Large intestine (tissue), 3 donors: ENCODE measurements at regions not wholly inside any gene's neighbourhood (a gene's known extent, or its start where the extent isn't known, plus 50 kb on each side); places are given as distances from the start of the nearest gene placed in this dataset.
A peak's percentile ranks its signal among the peaks of the same experiment; 100 is the strongest.

Experiments
- DNase-seq, 2 donors: peaks; one replicate each; pipeline versions ENCODE4 v3.0.0 to v3.0.0-alpha.2; 2013
- H3K27ac ChIP-seq: one replicate; pipeline ENCODE4 v1.5.1; 2013; ENCODE audit warnings: low read length
- H3K27me3 ChIP-seq: 2 replicates; pipeline ENCODE4 v1.6.1; 2013; ENCODE audit warnings: low read length; ENCODE audit not compliant: control insufficient read depth, insufficient read depth
- H3K36me3 ChIP-seq: 2 replicates; pipeline ENCODE4 v1.6.1; 2013; ENCODE audit warnings: low read length; ENCODE audit not compliant: control insufficient read depth, insufficient read depth
- H3K4me1 ChIP-seq: one replicate; pipeline ENCODE4 v1.6.1; 2013; ENCODE audit warnings: low read length; ENCODE audit not compliant: control insufficient read depth, insufficient read depth
- H3K4me3 ChIP-seq: one replicate; pipeline ENCODE4 v1.5.1; 2013; ENCODE audit warnings: low read length
- H3K9me3 ChIP-seq: one replicate; pipeline ENCODE4 v1.6.1; 2013; ENCODE audit warnings: mild to moderate bottlenecking, low read depth, low read length, moderate library complexity; ENCODE audit not compliant: control insufficient read depth
- WGBS: methylation state at CpG from one replicate; pipeline ENCODE4 v1.1.5; 2013; ENCODE audit warnings: low lambda C conversion rate; ENCODE audit not compliant: insufficient coverage; 5-methylcytosine and 5-hydroxymethylcytosine counted together

- Histone ChIP-seq H3K4me3 (no peak overlapping the region), H3K27ac (peak overlapping the region; percentile 91)
- peak; percentile 80 to 91 for DNase-seq
Observed at GRCh38 chr9:89969156-89969675, 364.4 kb downstream of the GADD45G start.

GRCh38 chr9:89969881-89970639 is 365.2 kb downstream of the GADD45G start:
- H3K27ac ChIP-seq: peak overlapping the region; percentile 91

More at GRCh38 chr9:89969156-89969675, 364.4 kb downstream of the GADD45G start:
- no CpG with 5 or more reads among the region's 3 CpGs for WGBS
- no peaks in the 10 kb centered on the region for H3K9me3 ChIP-seq
- H3K36me3 ChIP-seq: no peaks in the 10 kb centered on the region
- H3K27me3 ChIP-seq: no peaks in the 10 kb centered on the region
- peaks cover 24% of the 10 kb centered on the region for H3K4me1 ChIP-seq

GRCh38 chr9:89970701-89971100 is 365.9 kb downstream of the GADD45G start:
- no peaks in the 10 kb centered on the region for H3K27me3 ChIP-seq
- no CpG with 5 or more reads among the region's 15 CpGs for WGBS
- DNase-seq: peak in 1 of 2 donors; percentile 37
- no peaks in the 10 kb centered on the region for H3K9me3 ChIP-seq
- no peaks in the 10 kb centered on the region for H3K36me3 ChIP-seq
- peak overlapping the region; percentile 91 for H3K27ac ChIP-seq
- H3K4me1 ChIP-seq: peaks cover 24% of the 10 kb centered on the region
- no peak overlapping the region for H3K4me3 ChIP-seq

More at GRCh38 chr9:89969881-89970639, 365.2 kb downstream of the GADD45G start:
- Histone ChIP-seq H3K4me3 (no peak overlapping the region), H3K36me3 (no peaks in the 10 kb centered on the region), H3K9me3 (no peaks in the 10 kb centered on the region), H3K4me1 (peaks cover 24% of the 10 kb centered on the region), H3K27me3 (no peaks in the 10 kb centered on the region)
- DNase-seq: no peak
- WGBS: no CpG with 5 or more reads among the region's 11 CpGs

GRCh38 chr9:89972535-89972934 is 367.7 kb downstream of the GADD45G start:
- WGBS: no CpG with 5 or more reads among the region's 5 CpGs

GRCh38 chr9:89974582-89974981 is 369.8 kb downstream of the GADD45G start:
- Histone ChIP-seq H3K4me3 (no peak overlapping the region), H3K27ac (no peak overlapping the region), H3K36me3 (no peaks in the 10 kb centered on the region), H3K9me3 (no peaks in the 10 kb centered on the region), H3K27me3 (no peaks in the 10 kb centered on the region), H3K4me1 (peaks cover 16% of the 10 kb centered on the region)
- DNase-seq: no peak

More at GRCh38 chr9:89972535-89972934, 367.7 kb downstream of the GADD45G start:
- H3K27ac ChIP-seq: no peak overlapping the region
- peaks cover 24% of the 10 kb centered on the region for H3K4me1 ChIP-seq
- no peaks in the 10 kb centered on the region for H3K27me3 ChIP-seq
- H3K36me3 ChIP-seq: no peaks in the 10 kb centered on the region
- DNase-seq: no peak
- H3K4me3 ChIP-seq: no peak overlapping the region
- H3K9me3 ChIP-seq: no peaks in the 10 kb centered on the region

GRCh38 chr9:89975024-89975423 is 370.2 kb downstream of the GADD45G start:
- H3K4me1 ChIP-seq: peaks cover 12% of the 10 kb centered on the region
- no peak overlapping the region for H3K4me3 ChIP-seq
- 80% methylated on average over 1 of the region's 1 CpG for WGBS

GRCh38 chr9:89975630-89976029 is 370.8 kb downstream of the GADD45G start:
- H3K27me3 ChIP-seq: no peaks in the 10 kb centered on the region
- no peak for DNase-seq
- WGBS: no CpG with 5 or more reads among the region's 2 CpGs
- H3K4me1 ChIP-seq: peaks cover 6% of the 10 kb centered on the region
- no peaks in the 10 kb centered on the region for H3K9me3 ChIP-seq
- H3K27ac ChIP-seq: no peak overlapping the region
- no peak overlapping the region for H3K4me3 ChIP-seq
- H3K36me3 ChIP-seq: no peaks in the 10 kb centered on the region

More at GRCh38 chr9:89975024-89975423, 370.2 kb downstream of the GADD45G start:
- Histone ChIP-seq H3K27ac (no peak overlapping the region), H3K9me3 (no peaks in the 10 kb centered on the region), H3K27me3 (no peaks in the 10 kb centered on the region), H3K36me3 (no peaks in the 10 kb centered on the region)
- DNase-seq: no peak

GRCh38 chr9:89978185-89978584 is 373.4 kb downstream of the GADD45G start:
- Histone ChIP-seq H3K27ac (no peak overlapping the region), H3K4me1 (no peaks in the 10 kb centered on the region), H3K4me3 (no peak overlapping the region), H3K36me3 (no peaks in the 10 kb centered on the region), H3K27me3 (no peaks in the 10 kb centered on the region), H3K9me3 (no peaks in the 10 kb centered on the region)
- no peak for DNase-seq
- WGBS: 40% methylated on average over 1 of the region's 4 CpGs

- no peak overlapping the region for H3K27ac ChIP-seq
- no peaks in the 10 kb centered on the region for H3K4me1 ChIP-seq
- no CpG with 5 or more reads among the region's 5 CpGs for WGBS
- no peak for DNase-seq
- no peaks in the 10 kb centered on the region for H3K36me3 ChIP-seq
- no peaks in the 10 kb centered on the region for H3K27me3 ChIP-seq
- no peaks in the 10 kb centered on the region for H3K9me3 ChIP-seq
- H3K4me3 ChIP-seq: no peak overlapping the region
Observed at GRCh38 chr9:89980600-89980999, 375.8 kb downstream of the GADD45G start.

GRCh38 chr9:89982016-89982415 is 377.2 kb downstream of the GADD45G start:
- Histone ChIP-seq H3K27ac (no peak overlapping the region), H3K4me1 (no peaks in the 10 kb centered on the region), H3K4me3 (no peak overlapping the region), H3K27me3 (no peaks in the 10 kb centered on the region), H3K9me3 (no peaks in the 10 kb centered on the region), H3K36me3 (no peaks in the 10 kb centered on the region)
- no CpG with 5 or more reads among the region's 3 CpGs for WGBS
- DNase-seq: no peak

- 89% methylated on average over 1 of the region's 3 CpGs for WGBS
- DNase-seq: no peak
- H3K36me3 ChIP-seq: no peaks in the 10 kb centered on the region
- no peak overlapping the region for H3K4me3 ChIP-seq
- H3K27ac ChIP-seq: no peak overlapping the region
- no peaks in the 10 kb centered on the region for H3K9me3 ChIP-seq
- no peaks in the 10 kb centered on the region for H3K27me3 ChIP-seq
- no peaks in the 10 kb centered on the region for H3K4me1 ChIP-seq
Observed at GRCh38 chr9:89983411-89983810, 378.6 kb downstream of the GADD45G start.
